ENCODE measurements at regions not wholly inside any gene's neighbourhood (a gene's known extent, or its start where the extent isn't known, plus 50 kb on each side); places are given as distances from the start of the nearest gene placed in this dataset.
"Not testable (repeated sequence)": the region's sequence is repeated elsewhere in the genome, so short reads cannot be mapped to it uniquely, and the experiment has no call there.

GRCh38 chr9:110131499-110131898 is 76.5 kb downstream of the C9orf152 start:
- no peak overlapping the region for H3K27ac ChIP-seq
- H3K9me3 ChIP-seq: no peaks in the 10 kb centered on the region
- TF ChIP-seq POLR2AphosphoS5 (IDR thresholded peaks at IDR 0.05) (no peak), CTCF (IDR thresholded peaks at IDR 0.05) (no peak), POLR2A (IDR thresholded peaks at IDR 0.05) (no peak), EP300 (IDR thresholded peaks at IDR 0.05) (no peak)
- no peak for DNase-seq (ENCODE audit: low spot score in 2 of 2)
- no peak overlapping the region for H3K4me3 ChIP-seq
- H3K4me1 ChIP-seq: peaks cover 6% of the 10 kb centered on the region
- 76% methylated on average over 2 of the region's 2 CpGs for WGBS
- H3K27me3 ChIP-seq: no peaks in the 10 kb centered on the region
- peaks cover 3% of the 10 kb centered on the region for H3K36me3 ChIP-seq

- not testable (repeated sequence) for H3K4me1 ChIP-seq, H3K27ac ChIP-seq
Observed at GRCh38 chr9:110132531-110132930, 75.4 kb downstream of the C9orf152 start.

GRCh38 chr9:110133059-110133458 is 74.9 kb downstream of the C9orf152 start:
- Histone ChIP-seq H3K9me3 (no peaks in the 10 kb centered on the region), H3K36me3 (peaks cover 13% of the 10 kb centered on the region), H3K27ac (no peak overlapping the region), H3K4me3 (no peak overlapping the region), H3K27me3 (no peaks in the 10 kb centered on the region), H3K4me1 (peaks cover 6% of the 10 kb centered on the region)
- TF ChIP-seq POLR2A (IDR thresholded peaks at IDR 0.05) (no peak), POLR2AphosphoS5 (IDR thresholded peaks at IDR 0.05) (no peak), EP300 (IDR thresholded peaks at IDR 0.05) (no peak), CTCF (IDR thresholded peaks at IDR 0.05) (no peak)
- DNase-seq (ENCODE audit: low spot score in 2 of 2): no peak
- WGBS: 71% methylated on average over 3 of the region's 3 CpGs

More at GRCh38 chr9:110132531-110132930, 75.4 kb downstream of the C9orf152 start:
- 83% methylated on average over 3 of the region's 3 CpGs for WGBS
- DNase-seq (ENCODE audit: low spot score in 2 of 2); H3K27me3 ChIP-seq; H3K9me3 ChIP-seq; H3K4me3 ChIP-seq; H3K36me3 ChIP-seq: not testable (repeated sequence)

GRCh38 chr9:110133608-110134210 is 74.2 kb downstream of the C9orf152 start:
- no peak for DNase-seq (ENCODE audit: low spot score in 2 of 2)
- no peaks in the 10 kb centered on the region for H3K27me3 ChIP-seq
- 58% methylated on average over 4 of the region's 4 CpGs for WGBS
- no peak overlapping the region for H3K27ac ChIP-seq
- peaks cover 19% of the 10 kb centered on the region for H3K36me3 ChIP-seq
- H3K9me3 ChIP-seq: no peaks in the 10 kb centered on the region
- H3K4me1 ChIP-seq: peaks cover 6% of the 10 kb centered on the region
- TF ChIP-seq POLR2AphosphoS5 (IDR thresholded peaks at IDR 0.05): no peak
- TF ChIP-seq EP300 (IDR thresholded peaks at IDR 0.05): no peak
- no peak for TF ChIP-seq POLR2A (IDR thresholded peaks at IDR 0.05)
- TF ChIP-seq CTCF (IDR thresholded peaks at IDR 0.05): no peak
- no peak overlapping the region for H3K4me3 ChIP-seq

GRCh38 chr9:110135846-110136245 is 72.1 kb downstream of the C9orf152 start:
- 95% methylated on average over 1 of the region's 1 CpG for WGBS

More at GRCh38 chr9:110135846-110136245, 72.1 kb downstream of the C9orf152 start:
- Histone ChIP-seq H3K27me3 (no peaks in the 10 kb centered on the region), H3K27ac (no peak overlapping the region), H3K4me3 (no peak overlapping the region), H3K4me1 (peaks cover 8% of the 10 kb centered on the region), H3K9me3 (no peaks in the 10 kb centered on the region), H3K36me3 (peaks cover 19% of the 10 kb centered on the region)
- no peak for DNase-seq (ENCODE audit: low spot score in 2 of 2)
- TF ChIP-seq POLR2AphosphoS5 (IDR thresholded peaks at IDR 0.05) (no peak), CTCF (IDR thresholded peaks at IDR 0.05) (no peak), EP300 (IDR thresholded peaks at IDR 0.05) (no peak), POLR2A (IDR thresholded peaks at IDR 0.05) (no peak)
